OCI-LY1 (cell line): ENCODE measurements at regions not wholly inside any gene's neighbourhood (a gene's known extent, or its start where the extent isn't known, plus 50 kb on each side); places are given as distances from the start of the nearest gene placed in this dataset.

ENCODE experiments used
- H2AFZ ChIP-seq: fragments of 200-600 bp; sonication (generic), shearing (Covaris generic); 2 replicates; pipeline ENCODE4 v1.6.0; 2014; ENCODE audit warnings: antibody characterized with exemption, mild to moderate bottlenecking, low read length
- H3F3A ChIP-seq: fragments of 200-600 bp; sonication (generic), shearing (Covaris generic); 2 replicates; pipeline ENCODE4 v1.6.0; 2014; ENCODE audit warnings: mild to moderate bottlenecking, antibody characterized with exemption, low read length, moderate library complexity; ENCODE audit not compliant: insufficient read depth
- H3K27ac ChIP-seq: fragments of 200-600 bp; sonication (generic); 2 replicates; pipeline ENCODE4 v1.5.1; 2014; ENCODE audit warnings: low read length, mixed run types, mild to moderate bottlenecking, low read depth; ENCODE audit not compliant: poor library complexity, severe bottlenecking
- H3K27me3 ChIP-seq: fragments of 200-600 bp; sonication (generic); 2 replicates; pipeline ENCODE4 v1.6.0; 2014; ENCODE audit warnings: antibody characterized with exemption, mild to moderate bottlenecking, low read length, moderate library complexity; ENCODE audit not compliant: insufficient read depth
- H3K36me3 ChIP-seq: fragments of 200-600 bp; sonication (generic); 2 replicates; pipeline ENCODE4 v1.6.1; 2014; ENCODE audit warnings: mild to moderate bottlenecking, antibody characterized with exemption, low read length, moderate library complexity, mixed read lengths; ENCODE audit not compliant: insufficient read depth
- H3K4me1 ChIP-seq: fragments of 200-600 bp; sonication (generic); 2 replicates; pipeline ENCODE4 v1.5.1; 2014; ENCODE audit warnings: mild to moderate bottlenecking, low read length, moderate library complexity; ENCODE audit not compliant: insufficient read depth, severe bottlenecking
- H3K4me2 ChIP-seq: fragments of 200-600 bp; sonication (generic), shearing (Covaris generic); 2 replicates; pipeline ENCODE4 v1.6.1; 2014; ENCODE audit warnings: low read length
- H3K4me3 ChIP-seq: fragments of 200-600 bp; sonication (generic); 2 replicates; pipeline ENCODE4 v1.5.1; 2014; ENCODE audit warnings: low read length, low read depth, mild to moderate bottlenecking, mixed read lengths; ENCODE audit not compliant: poor library complexity, severe bottlenecking
- H3K79me2 ChIP-seq: fragments of 200-600 bp; shearing (Covaris generic); 2 replicates; pipeline ENCODE4 v1.6.1; 2016; ENCODE audit warnings: mixed run types, low read length, mixed read lengths; ENCODE audit not compliant: insufficient read depth
- H3K9ac ChIP-seq: fragments of 200-600 bp; sonication (generic), shearing (Covaris generic); 2 replicates; pipeline ENCODE4 v1.6.1; 2014; ENCODE audit warnings: mild to moderate bottlenecking, low read length, mixed read lengths
- H3K9me2 ChIP-seq: fragments of 200-600 bp; sonication (generic), shearing (Covaris generic); 2 replicates; pipeline ENCODE4 v1.6.1; 2014; ENCODE audit warnings: low read depth, mild to moderate bottlenecking, low read length, mixed read lengths
- H3K9me3 ChIP-seq: fragments of 200-600 bp; shearing (Covaris generic); 2 replicates; pipeline ENCODE4 v1.6.1; 2014; ENCODE audit warnings: low read length, mixed read lengths
- H4K20me1 ChIP-seq: fragments of 200-600 bp; sonication (generic), shearing (Covaris generic); 2 replicates; pipeline ENCODE4 v1.6.0; 2016; ENCODE audit warnings: mild to moderate bottlenecking, low read length; ENCODE audit not compliant: insufficient read depth
- EZH2 ChIP-seq: fragments of 200-600 bp; sonication (generic), shearing (Covaris generic); IDR thresholded peaks from 2 replicates; pipeline ENCODE4 v1.8.0; 2017; ENCODE audit warnings: borderline replicate concordance, mixed run types, mild to moderate bottlenecking, antibody characterized with exemption, low read length, moderate library complexity, mixed read lengths
- TF ChIP-seq, protein P1 (sequence below): fragments of 200-600 bp; sonication (generic), shearing (Covaris generic); IDR thresholded peaks from 2 replicates; pipeline ENCODE4 v1.5.1; 2017; ENCODE audit warnings: mild to moderate bottlenecking, antibody characterized with exemption, low read length, moderate library complexity, mixed read lengths

GRCh38 chr4:187575706-187576105 lies 419.9 kb upstream of the ZFP42 start:
- H3K9me3 ChIP-seq: peaks cover 5% of the 10 kb centered on the region; the same call in 1 of the 2 replicates
- H3K4me1 ChIP-seq: peaks cover 23% of the 10 kb centered on the region
- TF ChIP-seq, protein P1, sequence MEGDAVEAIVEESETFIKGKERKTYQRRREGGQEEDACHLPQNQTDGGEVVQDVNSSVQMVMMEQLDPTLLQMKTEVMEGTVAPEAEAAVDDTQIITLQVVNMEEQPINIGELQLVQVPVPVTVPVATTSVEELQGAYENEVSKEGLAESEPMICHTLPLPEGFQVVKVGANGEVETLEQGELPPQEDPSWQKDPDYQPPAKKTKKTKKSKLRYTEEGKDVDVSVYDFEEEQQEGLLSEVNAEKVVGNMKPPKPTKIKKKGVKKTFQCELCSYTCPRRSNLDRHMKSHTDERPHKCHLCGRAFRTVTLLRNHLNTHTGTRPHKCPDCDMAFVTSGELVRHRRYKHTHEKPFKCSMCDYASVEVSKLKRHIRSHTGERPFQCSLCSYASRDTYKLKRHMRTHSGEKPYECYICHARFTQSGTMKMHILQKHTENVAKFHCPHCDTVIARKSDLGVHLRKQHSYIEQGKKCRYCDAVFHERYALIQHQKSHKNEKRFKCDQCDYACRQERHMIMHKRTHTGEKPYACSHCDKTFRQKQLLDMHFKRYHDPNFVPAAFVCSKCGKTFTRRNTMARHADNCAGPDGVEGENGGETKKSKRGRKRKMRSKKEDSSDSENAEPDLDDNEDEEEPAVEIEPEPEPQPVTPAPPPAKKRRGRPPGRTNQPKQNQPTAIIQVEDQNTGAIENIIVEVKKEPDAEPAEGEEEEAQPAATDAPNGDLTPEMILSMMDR: no peak
- no peak for TF ChIP-seq EZH2
- H3K9me2 ChIP-seq: no peaks in the 10 kb centered on the region
- no peaks in the 10 kb centered on the region for H3F3A ChIP-seq
- H4K20me1 ChIP-seq: no peaks in the 10 kb centered on the region
- no peak overlapping the region for H3K27ac ChIP-seq
- no peaks in the 10 kb centered on the region for H3K36me3 ChIP-seq
- H3K4me3 ChIP-seq: no peak overlapping the region
- no peak overlapping the region for H3K9ac ChIP-seq
- H3K79me2 ChIP-seq: no peaks in the 10 kb centered on the region
- no peak overlapping the region for H3K4me2 ChIP-seq
- H3K27me3 ChIP-seq: no peaks in the 10 kb centered on the region
- no peak overlapping the region for H2AFZ ChIP-seq

DNA sequence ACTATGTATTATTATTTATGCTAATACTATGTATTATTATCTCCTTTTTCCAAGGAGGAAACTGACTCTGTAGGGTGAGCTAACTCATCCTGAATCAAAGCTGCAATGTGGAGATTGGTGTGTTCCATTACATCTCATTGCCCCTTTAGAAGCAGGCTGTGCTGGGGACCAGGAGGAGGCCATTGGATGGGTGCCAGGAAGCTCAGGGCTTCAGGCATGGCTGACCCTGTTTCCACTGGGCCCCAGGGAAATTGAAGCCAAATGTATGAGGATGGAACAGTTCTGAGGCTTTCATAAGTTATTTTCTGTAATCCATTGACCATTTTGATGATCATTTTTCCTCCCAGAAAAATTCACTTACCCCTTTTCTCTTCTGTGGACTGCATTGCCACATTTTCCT lies 418.8 kb upstream of the ZFP42 start:
- no peak overlapping the region for H3K4me2 ChIP-seq
- no peak overlapping the region for H3K4me3 ChIP-seq
- no peak overlapping the region for H3K9ac ChIP-seq
- peaks cover 23% of the 10 kb centered on the region for H3K4me1 ChIP-seq
- H3K9me2 ChIP-seq: no peaks in the 10 kb centered on the region
- no peaks in the 10 kb centered on the region for H3K36me3 ChIP-seq
- H3K79me2 ChIP-seq: no peaks in the 10 kb centered on the region
- no peak overlapping the region for H2AFZ ChIP-seq
- TF ChIP-seq, protein P1: no peak
- TF ChIP-seq EZH2: no peak
- peaks cover 5% of the 10 kb centered on the region; the same call in 1 of the 2 replicates for H3K9me3 ChIP-seq
- H3K27ac ChIP-seq: no peak overlapping the region
- H4K20me1 ChIP-seq: no peaks in the 10 kb centered on the region
- H3F3A ChIP-seq: no peaks in the 10 kb centered on the region
- H3K27me3 ChIP-seq: no peaks in the 10 kb centered on the region

- H3F3A ChIP-seq: no peaks in the 10 kb centered on the region
- no peaks in the 10 kb centered on the region for H4K20me1 ChIP-seq
- TF ChIP-seq, protein P1: no peak
- TF ChIP-seq EZH2: no peak
- no peaks in the 10 kb centered on the region for H3K36me3 ChIP-seq
- no peaks in the 10 kb centered on the region for H3K27me3 ChIP-seq
- no peak overlapping the region for H3K4me3 ChIP-seq
- no peaks in the 10 kb centered on the region for H3K79me2 ChIP-seq
- peaks cover 5% of the 10 kb centered on the region; the same call in 1 of the 2 replicates for H3K9me3 ChIP-seq
- H3K9me2 ChIP-seq: no peaks in the 10 kb centered on the region
- H3K9ac ChIP-seq: no peak overlapping the region
- H2AFZ ChIP-seq: peak overlapping the region; percentile 44; the same call in 1 of the 2 replicates
- H3K27ac ChIP-seq: no peak overlapping the region
- peaks cover 23% of the 10 kb centered on the region for H3K4me1 ChIP-seq
- peak overlapping the region; percentile 5; the same call in 1 of the 2 replicates for H3K4me2 ChIP-seq
These were observed 417.6 kb upstream of the ZFP42 start for GRCh38 chr4:187577941-187578480.
